GM06990 (cell line): ENCODE measurements at regions not wholly inside any gene's neighbourhood (a gene's known extent, or its start where the extent isn't known, plus 50 kb on each side); places are given as distances from the start of the nearest gene placed in this dataset.

Source experiments
- DNase-seq: peaks from one replicate; pipeline ENCODE4 v3.0.0-alpha.2; 2011; ENCODE audit not compliant: insufficient read length; ENCODE audit errors: extremely low read depth
- H3K27me3 ChIP-seq: replicated peaks from 2 replicates; pipeline ENCODE4 v1.6.0; 2011; ENCODE audit warnings: low read length; ENCODE audit not compliant: control insufficient read depth, insufficient read depth
- H3K36me3 ChIP-seq: 2 replicates; pipeline ENCODE4 v1.5.1; 2011; ENCODE audit warnings: low read length; ENCODE audit not compliant: control insufficient read depth, insufficient read depth
- H3K4me3 ChIP-seq: replicated peaks from 2 replicates; pipeline ENCODE4 v1.5.1; 2011; ENCODE audit warnings: low read depth, mild to moderate bottlenecking, control low read depth, low read length
- CTCF ChIP-seq: IDR thresholded peaks from 2 replicates; pipeline ENCODE4 v1.5.1; 2011; ENCODE audit warnings: low read length, control low read depth, mild to moderate bottlenecking, inconsistent platforms; ENCODE audit not compliant: insufficient read depth, poor library complexity, severe bottlenecking

GRCh38 chr9:124116683-124117363 is 105.3 kb downstream of the LHX2 start:
- no peaks in the 10 kb centered on the region for H3K36me3 ChIP-seq
- no peak for DNase-seq
- no peaks in the 10 kb centered on the region for H3K27me3 ChIP-seq
- H3K4me3 ChIP-seq, result no peak overlapping the region
- no peak for TF ChIP-seq CTCF

DNA sequence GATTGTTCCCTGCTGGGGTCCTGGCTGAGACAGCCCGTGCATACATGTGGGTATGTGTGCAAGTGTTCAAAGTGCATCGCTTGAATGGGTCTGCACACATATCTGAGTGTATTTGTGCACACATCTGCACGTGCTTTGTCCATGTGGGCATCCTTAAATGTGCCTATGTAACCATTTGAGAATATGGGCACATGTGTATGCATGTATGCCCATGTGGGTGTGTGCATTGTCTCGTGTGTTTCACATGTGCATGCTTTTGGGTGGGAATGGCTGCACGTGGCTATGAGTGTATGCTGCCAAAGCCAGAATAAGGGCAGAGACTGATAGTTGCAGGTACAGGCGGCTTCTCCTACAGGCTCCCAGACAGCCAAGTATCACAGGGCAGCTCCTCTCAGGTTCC is 107.3 kb downstream of the LHX2 start:
- TF ChIP-seq CTCF, result no peak
- Histone ChIP-seq H3K4me3 (no peak overlapping the region), H3K36me3 (no peaks in the 10 kb centered on the region), H3K27me3 (no peaks in the 10 kb centered on the region)
- no peak for DNase-seq

- DNase-seq, result no peak
These were observed 108.7 kb downstream of the LHX2 start for GRCh38 chr9:124120272-124120671.

GRCh38 chr9:124121725-124122124 is 110.2 kb downstream of the LHX2 start:
- H3K4me3 ChIP-seq, result no peak overlapping the region
- no peak for DNase-seq
- no peaks in the 10 kb centered on the region for H3K36me3 ChIP-seq
- TF ChIP-seq CTCF, result no peak
- H3K27me3 ChIP-seq, result no peaks in the 10 kb centered on the region

More at GRCh38 chr9:124120272-124120671, 108.7 kb downstream of the LHX2 start:
- no peaks in the 10 kb centered on the region for H3K36me3 ChIP-seq
- no peak for TF ChIP-seq CTCF
- no peaks in the 10 kb centered on the region for H3K27me3 ChIP-seq
- H3K4me3 ChIP-seq, result no peak overlapping the region

- no peak for DNase-seq
- TF ChIP-seq CTCF, result no peak
- no peak overlapping the region for H3K4me3 ChIP-seq
These were observed 110.8 kb downstream of the LHX2 start for GRCh38 chr9:124122321-124122720.

More at GRCh38 chr9:124122321-124122720, 110.8 kb downstream of the LHX2 start:
- Histone ChIP-seq H3K27me3 (no peaks in the 10 kb centered on the region), H3K36me3 (no peaks in the 10 kb centered on the region)
